Kasumi-1 (cell line): ENCODE measurements at regions not wholly inside any gene's neighbourhood (a gene's known extent, or its start where the extent isn't known, plus 50 kb on each side); places are given as distances from the start of the nearest gene placed in this dataset.

Experiments used
- DNase-seq, 2 experiments: peaks; one replicate each; lab custom pipeline; 2025; lab: John Stamatoyannopoulos, UW

GRCh38 chr5:20655211-20655610 is 667.2 kb upstream of the CDH18 start:
- no peak for DNase-seq

- DNase-seq: no peak
Measured at GRCh38 chr5:20654746-20655145, 666.7 kb upstream of the CDH18 start.

GRCh38 chr5:20654033-20654432 is 666.0 kb upstream of the CDH18 start:
- DNase-seq: no peak

- DNase-seq: no peak
Measured at GRCh38 chr5:20649966-20650365, 662.0 kb upstream of the CDH18 start.

GRCh38 chr5:20648981-20649380 is 661.0 kb upstream of the CDH18 start:
- no peak for DNase-seq

- no peak for DNase-seq
Measured at GRCh38 chr5:20636686-20637085, 648.7 kb upstream of the CDH18 start.

DNA sequence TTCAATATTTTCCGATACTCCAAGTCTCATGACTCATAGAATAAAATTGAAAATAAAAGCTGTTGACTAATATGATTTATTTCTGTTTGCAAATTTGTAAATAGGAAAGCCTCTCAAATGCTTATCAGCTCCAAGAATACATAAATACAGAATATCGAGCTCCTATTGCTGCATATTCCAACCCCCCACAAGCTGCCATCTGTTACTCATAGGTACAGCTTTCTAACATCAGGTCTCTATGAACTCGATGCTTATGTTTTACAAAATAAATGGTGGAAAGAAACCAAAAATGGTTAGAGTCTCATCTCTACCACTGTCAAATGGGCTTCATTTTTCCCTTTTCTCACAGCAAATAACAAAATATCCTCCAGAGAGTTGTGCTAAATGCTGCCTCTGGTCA is 631.6 kb upstream of the CDH18 start:
- no peak for DNase-seq

- DNase-seq: no peak
Measured at GRCh38 chr5:20618340-20618739, 630.3 kb upstream of the CDH18 start.

GRCh38 chr5:20617841-20618240 is 629.8 kb upstream of the CDH18 start:
- no peak for DNase-seq

DNA sequence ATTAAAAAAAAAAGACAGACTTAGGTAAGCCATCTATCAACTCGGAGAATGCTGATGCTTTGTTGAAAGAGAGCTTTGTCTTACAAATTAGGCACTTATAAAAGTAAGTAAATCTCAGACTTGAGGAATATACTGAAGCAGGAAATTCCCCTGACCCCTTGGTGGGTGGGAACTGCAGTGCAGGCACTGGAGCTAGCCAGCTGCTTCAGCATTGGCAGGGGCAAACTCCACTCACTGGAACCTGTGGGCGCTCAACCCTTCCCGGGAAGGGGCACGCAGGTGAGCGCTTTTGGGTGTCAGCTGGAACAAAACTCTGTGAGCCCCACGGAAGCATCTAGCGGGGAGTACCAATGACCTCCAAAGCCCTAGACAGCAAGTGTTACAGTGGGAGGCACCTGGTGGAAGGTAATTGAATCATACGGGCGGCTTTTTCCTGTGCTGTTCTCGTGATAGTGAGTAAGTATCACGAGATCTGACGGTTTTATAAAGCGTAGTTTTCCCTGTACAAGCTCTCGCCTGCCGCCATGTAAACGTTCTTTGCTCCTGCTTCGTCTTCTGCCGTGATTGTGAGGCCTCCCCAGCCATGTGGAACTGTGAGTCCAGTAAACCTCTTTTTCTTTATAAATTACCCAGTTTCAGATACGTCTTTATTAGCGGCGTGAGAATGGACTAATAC is 628.0 kb upstream of the CDH18 start:
- no peak for DNase-seq

- no peak for DNase-seq
Measured at GRCh38 chr5:20611620-20612019, 623.6 kb upstream of the CDH18 start.

GRCh38 chr5:20610681-20611080 is 622.7 kb upstream of the CDH18 start:
- DNase-seq: no peak

DNA sequence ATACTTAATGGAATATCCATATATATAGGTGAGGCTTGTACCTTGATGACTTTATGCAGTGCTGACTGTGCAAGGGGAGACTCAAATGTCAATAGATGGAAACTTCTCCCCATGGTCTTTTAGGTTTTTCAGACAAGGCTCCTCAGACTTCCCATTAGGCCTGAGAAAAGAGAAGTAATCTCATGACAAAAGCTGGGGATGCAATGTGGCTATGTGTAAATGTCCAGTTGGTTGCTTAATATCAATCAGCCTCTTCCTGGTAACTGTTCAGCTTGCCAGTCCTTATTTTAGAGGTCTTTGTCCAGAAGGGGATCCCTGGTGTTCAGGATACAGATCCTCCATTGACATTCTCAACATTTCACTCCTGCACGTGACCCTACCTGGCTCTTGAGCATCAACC is 621.1 kb upstream of the CDH18 start:
- no peak for DNase-seq

DNA sequence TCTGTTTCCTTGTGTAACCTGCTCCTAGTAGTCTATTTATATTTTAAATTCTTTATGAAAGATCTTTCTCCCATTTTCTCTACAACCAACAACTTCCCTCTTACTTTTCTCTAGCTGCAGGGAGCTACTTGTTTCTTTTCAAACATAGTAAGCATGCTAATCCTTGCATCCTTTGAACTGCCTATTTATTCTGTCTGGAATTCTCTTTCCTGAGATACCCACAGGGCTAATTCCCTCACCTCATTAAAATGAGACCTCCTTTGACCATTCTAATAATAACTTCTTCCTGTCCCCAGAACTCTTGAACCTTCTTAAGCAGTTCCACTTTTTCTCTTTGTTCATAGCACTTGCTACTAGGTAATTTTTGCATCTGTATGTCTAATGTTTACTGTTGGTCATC is 620.6 kb upstream of the CDH18 start:
- no peak for DNase-seq

- no peak for DNase-seq
Measured at GRCh38 chr5:20605732-20606525, 617.9 kb upstream of the CDH18 start.

DNA sequence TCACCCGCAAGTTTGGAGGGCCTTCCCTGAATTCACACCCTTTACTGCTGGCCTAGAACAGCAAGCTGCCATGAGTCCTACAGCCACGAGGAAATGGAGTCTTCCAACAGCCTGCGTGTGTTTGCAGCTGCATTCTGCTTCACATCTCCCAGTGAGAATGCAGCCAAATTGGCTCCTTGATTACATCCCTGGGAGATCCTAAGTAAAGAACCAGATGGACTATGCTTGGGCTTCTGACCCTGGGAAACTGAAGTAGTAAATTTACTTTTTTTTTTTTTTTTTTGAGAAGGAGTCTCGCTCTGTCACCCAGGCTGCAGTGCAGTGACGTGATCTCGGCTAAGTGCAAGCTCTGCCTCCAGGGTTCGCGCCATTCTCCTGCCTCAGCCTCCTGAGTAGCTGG is 617.0 kb upstream of the CDH18 start:
- DNase-seq: no peak

GRCh38 chr5:20601678-20602100 is 613.7 kb upstream of the CDH18 start:
- no peak for DNase-seq

DNA sequence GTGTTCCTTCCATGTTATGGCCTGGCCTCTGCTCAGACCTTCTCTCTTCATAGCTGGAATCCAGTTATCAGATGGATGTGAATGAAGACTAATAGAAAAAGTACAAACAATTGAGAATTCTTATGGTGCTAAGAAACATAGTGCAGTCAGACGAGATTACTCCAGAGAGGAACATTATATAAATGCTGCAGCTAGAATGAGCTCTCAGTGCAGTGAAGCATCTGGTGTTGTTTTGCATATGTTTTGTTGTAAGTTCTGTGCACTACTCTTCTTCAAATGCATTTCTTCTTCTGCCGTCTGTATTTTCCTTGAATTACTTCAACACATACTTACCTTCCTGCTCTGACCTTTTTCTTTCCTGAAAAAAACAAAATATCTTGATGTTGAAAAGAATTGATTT is 602.4 kb upstream of the CDH18 start:
- DNase-seq: no peak

DNA sequence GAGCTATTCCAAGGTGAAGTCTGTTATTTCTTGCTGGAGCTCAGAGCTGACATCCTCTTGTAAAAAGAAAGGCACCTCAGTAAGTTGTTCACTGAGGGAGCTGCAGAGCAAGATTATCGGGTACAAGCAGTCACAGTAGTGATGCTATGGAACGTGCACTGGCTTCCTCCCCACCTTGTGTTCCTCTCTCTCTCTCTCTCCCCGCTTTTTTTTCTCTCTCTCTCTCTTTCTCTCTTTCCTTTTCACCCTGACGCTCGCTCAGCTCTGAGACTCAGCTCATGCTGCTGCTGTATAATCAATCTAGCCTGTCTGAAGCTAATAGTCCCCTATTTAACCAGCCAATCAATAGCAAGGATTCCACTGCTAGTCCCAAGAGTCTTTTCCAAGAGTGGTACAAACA is 587.6 kb upstream of the CDH18 start:
- DNase-seq: no peak

DNA sequence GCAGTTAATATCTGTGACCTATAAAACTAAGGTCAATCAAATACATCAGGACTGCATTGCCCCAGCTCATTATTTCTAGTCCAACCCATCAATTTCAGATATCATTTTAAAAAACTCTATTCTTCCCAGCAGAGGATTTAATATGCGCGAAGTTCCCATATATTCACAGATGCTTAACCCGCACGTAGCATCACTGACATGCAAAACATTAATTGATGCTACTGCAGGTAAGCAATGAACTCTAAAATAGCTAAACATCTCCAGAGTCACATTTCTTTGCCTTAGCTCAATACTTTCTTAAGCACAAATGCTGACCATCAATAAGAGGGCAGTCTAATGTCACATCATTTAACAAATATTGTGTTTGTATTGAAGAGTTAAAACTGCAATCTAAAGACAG is 586.6 kb upstream of the CDH18 start:
- no peak for DNase-seq

DNA sequence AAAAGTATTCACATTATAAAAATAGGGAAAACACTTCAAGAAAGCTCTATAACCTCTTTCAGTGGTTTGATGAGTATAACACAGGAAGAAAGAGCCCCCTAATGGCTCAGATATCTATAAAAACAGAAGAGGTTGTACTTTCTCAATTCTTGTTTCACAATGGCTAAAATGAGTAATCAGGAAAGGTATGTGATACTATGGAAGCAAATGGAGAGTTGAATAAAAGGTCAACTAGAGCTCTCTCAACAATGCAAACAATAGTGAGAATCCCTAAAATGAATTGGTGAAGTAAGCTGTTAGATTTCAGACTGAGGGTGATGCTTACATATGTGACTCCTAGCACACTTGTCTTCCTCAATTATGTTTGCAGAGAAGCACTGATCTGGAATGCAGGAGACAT is 584.6 kb upstream of the CDH18 start:
- peak; percentile 42 to 63 for DNase-seq

GRCh38 chr5:20570486-20570885 is 582.5 kb upstream of the CDH18 start:
- DNase-seq: no peak

- no peak for DNase-seq
Measured at GRCh38 chr5:20562544-20562943, 574.5 kb upstream of the CDH18 start.

DNA sequence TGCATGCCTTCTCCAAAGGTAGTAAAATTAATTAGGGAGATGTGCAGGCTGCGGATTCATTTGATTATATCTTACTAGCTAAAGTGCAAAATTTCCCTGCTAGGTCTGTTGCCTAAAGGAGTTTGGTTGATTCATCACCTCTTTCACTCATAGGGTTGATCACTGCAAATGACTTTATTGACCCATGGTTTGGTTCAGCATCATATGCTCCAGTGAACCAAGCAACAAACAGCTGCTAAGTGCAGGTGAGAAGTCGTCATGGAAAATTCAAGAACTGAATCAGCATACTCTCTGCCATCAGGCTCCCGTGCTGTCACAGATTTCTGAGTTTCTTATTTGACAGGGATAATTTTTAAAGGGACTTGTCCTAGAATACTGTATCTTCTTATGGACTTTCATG is 571.8 kb upstream of the CDH18 start:
- DNase-seq: no peak
